ENCODE measurements at regions not wholly inside any gene's neighbourhood (a gene's known extent, or its start where the extent isn't known, plus 50 kb on each side); places are given as distances from the start of the nearest gene placed in this dataset.

GRCh38 chr2:120935339-120936313, 200.0 kb downstream of the GLI2 start:
- no peak overlapping the region for H3K27ac Mint-ChIP-seq (ENCODE audit: unreplicated experiment)
- no peaks in the 10 kb centered on the region for H3K36me3 Mint-ChIP-seq (ENCODE audit: unreplicated experiment)
- H3K4me1 Mint-ChIP-seq (ENCODE audit: low read depth, unreplicated experiment) = peaks cover 15% of the 10 kb centered on the region
- TF ChIP-seq, protein P1, sequence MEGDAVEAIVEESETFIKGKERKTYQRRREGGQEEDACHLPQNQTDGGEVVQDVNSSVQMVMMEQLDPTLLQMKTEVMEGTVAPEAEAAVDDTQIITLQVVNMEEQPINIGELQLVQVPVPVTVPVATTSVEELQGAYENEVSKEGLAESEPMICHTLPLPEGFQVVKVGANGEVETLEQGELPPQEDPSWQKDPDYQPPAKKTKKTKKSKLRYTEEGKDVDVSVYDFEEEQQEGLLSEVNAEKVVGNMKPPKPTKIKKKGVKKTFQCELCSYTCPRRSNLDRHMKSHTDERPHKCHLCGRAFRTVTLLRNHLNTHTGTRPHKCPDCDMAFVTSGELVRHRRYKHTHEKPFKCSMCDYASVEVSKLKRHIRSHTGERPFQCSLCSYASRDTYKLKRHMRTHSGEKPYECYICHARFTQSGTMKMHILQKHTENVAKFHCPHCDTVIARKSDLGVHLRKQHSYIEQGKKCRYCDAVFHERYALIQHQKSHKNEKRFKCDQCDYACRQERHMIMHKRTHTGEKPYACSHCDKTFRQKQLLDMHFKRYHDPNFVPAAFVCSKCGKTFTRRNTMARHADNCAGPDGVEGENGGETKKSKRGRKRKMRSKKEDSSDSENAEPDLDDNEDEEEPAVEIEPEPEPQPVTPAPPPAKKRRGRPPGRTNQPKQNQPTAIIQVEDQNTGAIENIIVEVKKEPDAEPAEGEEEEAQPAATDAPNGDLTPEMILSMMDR (IDR thresholded peaks at IDR 0.05; ENCODE audit: partially characterized antibody, unreplicated experiment) = no peak
- H3K27me3 Mint-ChIP-seq (ENCODE audit: unreplicated experiment) = peaks cover 4% of the 10 kb centered on the region
- H3K9me3 Mint-ChIP-seq (ENCODE audit: unreplicated experiment) = peaks cover 7% of the 10 kb centered on the region
- DNase-seq = no peak
- H3K4me3 Mint-ChIP-seq (ENCODE audit: unreplicated experiment) = no peak overlapping the region

- Mint-ChIP-seq H3K4me3 (ENCODE audit: unreplicated experiment) (no peak overlapping the region), H3K27ac (ENCODE audit: unreplicated experiment) (no peak overlapping the region), H3K27me3 (ENCODE audit: unreplicated experiment) (peaks cover 4% of the 10 kb centered on the region), H3K9me3 (ENCODE audit: unreplicated experiment) (peaks cover 8% of the 10 kb centered on the region), H3K4me1 (ENCODE audit: low read depth, unreplicated experiment) (peaks cover 21% of the 10 kb centered on the region), H3K36me3 (ENCODE audit: unreplicated experiment) (no peaks in the 10 kb centered on the region)
- DNase-seq = no peak
- TF ChIP-seq, protein P1 (IDR thresholded peaks at IDR 0.05; ENCODE audit: partially characterized antibody, unreplicated experiment) = no peak
Measured at GRCh38 chr2:120936476-120937334, 201.0 kb downstream of the GLI2 start.

DNA sequence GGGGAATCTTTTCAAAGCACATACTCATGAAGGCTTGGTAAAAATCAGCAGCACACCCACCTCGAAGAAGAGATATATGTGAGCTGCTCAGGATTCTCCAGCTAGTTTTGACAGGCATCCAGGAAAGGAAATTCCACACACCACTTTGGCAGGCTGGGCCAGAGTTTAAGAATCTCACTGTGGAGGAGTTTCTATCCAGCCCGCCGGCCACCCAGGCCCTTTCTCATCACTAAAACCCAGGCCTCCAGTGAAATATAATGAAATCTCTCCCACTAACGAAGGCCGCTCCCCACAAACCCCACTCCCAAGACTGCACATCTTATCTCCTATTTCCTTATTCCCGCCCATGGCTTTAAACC, 202.0 kb downstream of the GLI2 start:
- no peak for DNase-seq
- Mint-ChIP-seq H3K4me3 (ENCODE audit: unreplicated experiment) (no peak overlapping the region), H3K4me1 (ENCODE audit: low read depth, unreplicated experiment) (peaks cover 20% of the 10 kb centered on the region), H3K36me3 (ENCODE audit: unreplicated experiment) (peaks cover 2% of the 10 kb centered on the region), H3K27me3 (ENCODE audit: unreplicated experiment) (peaks cover 4% of the 10 kb centered on the region), H3K9me3 (ENCODE audit: unreplicated experiment) (peaks cover 3% of the 10 kb centered on the region), H3K27ac (ENCODE audit: unreplicated experiment) (no peak overlapping the region)
- TF ChIP-seq, protein P1 (IDR thresholded peaks at IDR 0.05; ENCODE audit: partially characterized antibody, unreplicated experiment) = no peak

DNA sequence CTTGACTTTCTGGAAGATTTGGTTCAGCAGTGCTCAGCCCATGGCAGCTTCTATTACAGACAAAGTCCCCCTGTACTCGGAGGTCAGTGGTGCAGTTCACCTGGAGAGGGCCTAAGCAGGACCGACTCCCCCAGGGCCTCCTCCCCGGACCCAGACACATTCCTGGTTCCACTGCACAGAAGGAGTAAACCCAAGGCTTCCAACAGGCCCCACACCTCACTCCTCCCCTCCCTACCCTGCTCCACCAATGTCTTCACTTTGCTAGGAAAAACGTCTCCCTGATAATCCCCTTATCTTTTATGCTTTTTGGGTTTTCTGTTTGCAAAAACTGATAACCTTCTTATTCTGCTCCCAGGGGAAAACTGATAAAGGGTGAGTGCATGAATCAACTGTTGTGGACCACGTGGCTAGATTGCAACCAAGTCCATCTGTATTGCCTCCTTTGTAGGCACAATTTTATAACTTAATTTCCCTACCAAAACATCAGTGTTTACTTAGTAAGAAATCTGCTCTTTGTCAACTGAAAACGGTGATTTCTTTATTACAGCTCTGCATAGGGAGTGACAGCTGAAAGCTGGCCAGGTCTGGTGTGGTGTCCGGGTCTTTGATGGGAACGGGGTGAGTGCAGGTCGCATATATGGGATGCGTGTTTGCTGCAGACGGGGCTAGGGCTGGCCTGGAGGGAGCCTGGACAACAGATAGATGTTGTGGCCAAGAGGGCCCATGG, 202.5 kb downstream of the GLI2 start:
- peaks cover 8% of the 10 kb centered on the region for H3K27me3 Mint-ChIP-seq (ENCODE audit: unreplicated experiment)
- DNase-seq = no peak
- peaks cover 6% of the 10 kb centered on the region for H3K36me3 Mint-ChIP-seq (ENCODE audit: unreplicated experiment)
- H3K4me1 Mint-ChIP-seq (ENCODE audit: low read depth, unreplicated experiment) = peaks cover 25% of the 10 kb centered on the region
- H3K4me3 Mint-ChIP-seq (ENCODE audit: unreplicated experiment) = no peak overlapping the region
- no peak overlapping the region for H3K27ac Mint-ChIP-seq (ENCODE audit: unreplicated experiment)
- H3K9me3 Mint-ChIP-seq (ENCODE audit: unreplicated experiment) = peaks cover 3% of the 10 kb centered on the region
- TF ChIP-seq, protein P1 (IDR thresholded peaks at IDR 0.05; ENCODE audit: partially characterized antibody, unreplicated experiment) = no peak
